ENCODE measurements at regions not wholly inside any gene's neighbourhood (a gene's known extent, or its start where the extent isn't known, plus 50 kb on each side); places are given as distances from the start of the nearest gene placed in this dataset.

DNA sequence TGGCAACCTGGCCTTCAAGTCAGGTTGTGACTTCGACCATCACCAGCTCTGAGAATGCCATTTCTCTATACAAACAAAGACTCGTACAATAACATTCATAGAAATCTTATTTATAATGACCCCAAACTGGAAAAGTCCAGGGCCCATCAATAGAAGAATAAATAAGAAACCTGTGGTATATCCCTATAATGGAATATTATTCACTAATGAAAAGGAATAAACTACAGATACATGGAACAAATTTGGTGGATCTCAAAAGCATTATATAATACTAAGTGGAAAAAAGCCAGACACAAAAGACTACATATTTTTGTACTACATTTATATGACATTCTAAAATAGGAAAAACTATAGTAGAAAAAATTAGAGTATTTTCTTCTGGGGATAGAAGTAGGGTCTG is 109.4 kb upstream of the INPP4B start:
- TF ChIP-seq, protein P1, sequence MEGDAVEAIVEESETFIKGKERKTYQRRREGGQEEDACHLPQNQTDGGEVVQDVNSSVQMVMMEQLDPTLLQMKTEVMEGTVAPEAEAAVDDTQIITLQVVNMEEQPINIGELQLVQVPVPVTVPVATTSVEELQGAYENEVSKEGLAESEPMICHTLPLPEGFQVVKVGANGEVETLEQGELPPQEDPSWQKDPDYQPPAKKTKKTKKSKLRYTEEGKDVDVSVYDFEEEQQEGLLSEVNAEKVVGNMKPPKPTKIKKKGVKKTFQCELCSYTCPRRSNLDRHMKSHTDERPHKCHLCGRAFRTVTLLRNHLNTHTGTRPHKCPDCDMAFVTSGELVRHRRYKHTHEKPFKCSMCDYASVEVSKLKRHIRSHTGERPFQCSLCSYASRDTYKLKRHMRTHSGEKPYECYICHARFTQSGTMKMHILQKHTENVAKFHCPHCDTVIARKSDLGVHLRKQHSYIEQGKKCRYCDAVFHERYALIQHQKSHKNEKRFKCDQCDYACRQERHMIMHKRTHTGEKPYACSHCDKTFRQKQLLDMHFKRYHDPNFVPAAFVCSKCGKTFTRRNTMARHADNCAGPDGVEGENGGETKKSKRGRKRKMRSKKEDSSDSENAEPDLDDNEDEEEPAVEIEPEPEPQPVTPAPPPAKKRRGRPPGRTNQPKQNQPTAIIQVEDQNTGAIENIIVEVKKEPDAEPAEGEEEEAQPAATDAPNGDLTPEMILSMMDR (IDR thresholded peaks at IDR 0.05) = no peak
- TF ChIP-seq EZH2 (IDR thresholded peaks at IDR 0.05; ENCODE audit: borderline replicate concordance, insufficient read depth, low read depth, low read length, poor library complexity, severe bottlenecking) = no peak
